ENCODE measurements at regions not wholly inside any gene's neighbourhood (a gene's known extent, or its start where the extent isn't known, plus 50 kb on each side); places are given as distances from the start of the nearest gene placed in this dataset.

- no peak for ATAC-seq
- TF ChIP-seq TCF4 (CRISPR knock-in tag; IDR thresholded peaks at IDR 0.05; ENCODE audit: borderline replicate concordance) (no peak), POU6F1 (CRISPR knock-in tag; IDR thresholded peaks at IDR 0.05; ENCODE audit: borderline replicate concordance, low read depth) (no peak), RARB (CRISPR knock-in tag; IDR thresholded peaks at IDR 0.05) (no peak), ZFP30 (CRISPR knock-in tag; IDR thresholded peaks at IDR 0.05) (no peak), ZNF8 (CRISPR knock-in tag; IDR thresholded peaks at IDR 0.05) (no peak), TSHZ2 (CRISPR knock-in tag; IDR thresholded peaks at IDR 0.05) (no peak), GLIS3 (CRISPR knock-in tag; IDR thresholded peaks at IDR 0.05) (no peak), ESRRG (CRISPR knock-in tag; IDR thresholded peaks at IDR 0.05) (no peak), ISL1 (CRISPR knock-in tag; IDR thresholded peaks at IDR 0.05) (no peak), CSDC2 (CRISPR knock-in tag; IDR thresholded peaks at IDR 0.05) (no peak), ZNF70 (CRISPR knock-in tag; IDR thresholded peaks at IDR 0.05) (no peak), TOX (CRISPR knock-in tag; IDR thresholded peaks at IDR 0.05; ENCODE audit: borderline replicate concordance) (no peak), ZNF565 (CRISPR knock-in tag; conservative IDR thresholded peaks at IDR 0.05; ENCODE audit: low read depth) (no peak)
- TF ChIP-seq, protein P1, sequence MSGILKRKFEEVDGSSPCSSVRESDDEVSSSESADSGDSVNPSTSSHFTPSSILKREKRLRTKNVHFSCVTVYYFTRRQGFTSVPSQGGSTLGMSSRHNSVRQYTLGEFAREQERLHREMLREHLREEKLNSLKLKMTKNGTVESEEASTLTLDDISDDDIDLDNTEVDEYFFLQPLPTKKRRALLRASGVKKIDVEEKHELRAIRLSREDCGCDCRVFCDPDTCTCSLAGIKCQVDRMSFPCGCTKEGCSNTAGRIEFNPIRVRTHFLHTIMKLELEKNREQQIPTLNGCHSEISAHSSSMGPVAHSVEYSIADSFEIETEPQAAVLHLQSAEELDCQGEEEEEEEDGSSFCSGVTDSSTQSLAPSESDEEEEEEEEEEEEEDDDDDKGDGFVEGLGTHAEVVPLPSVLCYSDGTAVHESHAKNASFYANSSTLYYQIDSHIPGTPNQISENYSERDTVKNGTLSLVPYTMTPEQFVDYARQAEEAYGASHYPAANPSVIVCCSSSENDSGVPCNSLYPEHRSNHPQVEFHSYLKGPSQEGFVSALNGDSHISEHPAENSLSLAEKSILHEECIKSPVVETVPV (CRISPR knock-in tag; IDR thresholded peaks at IDR 0.05) = no peak
These were observed 83.5 kb downstream of the ELAPOR2 start for GRCh38 chr7:86975914-86976313.

DNA sequence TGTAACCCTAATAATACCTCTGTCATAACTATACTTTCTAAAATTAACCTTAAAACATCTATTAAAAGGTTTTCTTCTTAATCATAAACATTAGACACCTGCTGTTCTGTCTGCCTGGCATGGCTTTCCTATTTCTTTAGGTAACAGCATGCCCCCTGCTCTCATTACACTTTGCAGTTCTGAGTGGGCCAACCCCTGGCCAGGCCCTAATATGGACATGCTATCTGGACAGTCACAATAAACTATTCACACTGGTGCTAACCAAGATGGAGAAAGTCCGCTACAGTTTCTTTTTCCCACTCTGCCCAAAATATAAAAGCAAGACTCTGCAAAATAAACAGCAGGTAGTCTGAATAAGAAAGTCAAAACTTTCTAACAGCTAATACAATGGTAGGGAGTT is 84.0 kb downstream of the ELAPOR2 start:
- TF ChIP-seq PATZ1 (CRISPR knock-in tag; IDR thresholded peaks at IDR 0.05; ENCODE audit: borderline replicate concordance) (no peak), PPARA (CRISPR knock-in tag; IDR thresholded peaks at IDR 0.05; ENCODE audit: borderline replicate concordance) (no peak), OSR1 (CRISPR knock-in tag; IDR thresholded peaks at IDR 0.05) (no peak), ZNF565 (CRISPR knock-in tag; conservative IDR thresholded peaks at IDR 0.05; ENCODE audit: low read depth) (no peak), TCF4 (CRISPR knock-in tag; IDR thresholded peaks at IDR 0.05; ENCODE audit: borderline replicate concordance) (no peak), SNAI2 (CRISPR knock-in tag; IDR thresholded peaks at IDR 0.05) (no peak)
- ATAC-seq = no peak

- TF ChIP-seq, protein P1 (CRISPR knock-in tag; IDR thresholded peaks at IDR 0.05) = no peak
- no peak for TF ChIP-seq TCF4 (CRISPR knock-in tag; IDR thresholded peaks at IDR 0.05; ENCODE audit: borderline replicate concordance)
- TF ChIP-seq PPARA (CRISPR knock-in tag; IDR thresholded peaks at IDR 0.05; ENCODE audit: borderline replicate concordance) = no peak
- ATAC-seq = no peak
These were observed 87.4 kb downstream of the ELAPOR2 start for GRCh38 chr7:86972072-86972471.

DNA sequence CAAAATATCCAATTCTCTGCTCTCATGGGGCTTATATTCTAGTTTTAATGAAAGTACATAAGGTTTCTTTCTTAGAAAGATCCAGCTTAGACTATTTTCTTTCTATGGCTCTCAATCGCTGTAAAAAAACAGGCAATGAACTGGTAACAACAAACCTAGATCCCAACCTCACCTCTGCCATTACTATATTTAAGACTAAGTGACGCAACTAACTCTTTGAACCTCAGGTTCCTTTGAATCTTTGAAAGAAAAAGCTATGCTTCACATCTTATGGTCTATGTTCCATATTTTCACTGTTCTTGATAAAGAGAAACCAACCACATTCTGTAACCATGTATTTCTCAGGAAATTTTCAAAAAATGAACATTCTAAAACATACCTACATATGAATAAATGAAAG is 88.5 kb downstream of the ELAPOR2 start:
- ATAC-seq = no peak
- TF ChIP-seq CREB5 (CRISPR knock-in tag; IDR thresholded peaks at IDR 0.05; ENCODE audit: low read depth) (no peak), ZNF70 (CRISPR knock-in tag; IDR thresholded peaks at IDR 0.05) (no peak), ARNTL (CRISPR knock-in tag; IDR thresholded peaks at IDR 0.05; ENCODE audit: borderline replicate concordance, low read depth) (no peak), ZFP3 (CRISPR knock-in tag; IDR thresholded peaks at IDR 0.05) (no peak), TSHZ2 (CRISPR knock-in tag; IDR thresholded peaks at IDR 0.05) (no peak), ZFP30 (CRISPR knock-in tag; IDR thresholded peaks at IDR 0.05) (no peak), TOX (CRISPR knock-in tag; IDR thresholded peaks at IDR 0.05; ENCODE audit: borderline replicate concordance) (no peak)
